Pancreas (tissue), 10 donors: ENCODE measurements at regions not wholly inside any gene's neighbourhood (a gene's known extent, or its start where the extent isn't known, plus 50 kb on each side); places are given as distances from the start of the nearest gene placed in this dataset.
"Not testable (repeated sequence)": the region's sequence is repeated elsewhere in the genome, so short reads cannot be mapped to it uniquely, and the experiment has no call there.

Experiments used
- ATAC-seq, 4 donors: fragments of 200-7000 bp; cut with Tn5 transposase; one replicate each; pipeline versions ENCODE4 v1.8.0 to v1.9.1; 2020; ENCODE audit warnings: mild to moderate bottlenecking in 4 of 4, moderate library complexity in 4 of 4
- DNase-seq, 6 donors: peaks; one replicate each; pipeline ENCODE4 v3.0.0-alpha.2; 2020
- FAIRE-seq: peaks from 2 replicates; lab custom pipeline; 2012; peaks lifted over from hg19 to GRCh38; lab: Jason Lieb, UNC
- H3K27ac ChIP-seq, 4 donors: fragments of 200-600 bp; sonication (generic); 1 replicate in 3 of 4; 2 replicates in 1 of 4; pipeline versions ENCODE4 v1.5.0 to v1.8.0; 2020
- H3K27me3 ChIP-seq, 4 donors: fragments of 200-600 bp; one replicate each; pipeline ENCODE4 v1.8.0; 2021
- H3K36me3 ChIP-seq, 3 donors: fragments of 200-600 bp; sonication (generic) in 1 of 3; one replicate each; pipeline versions ENCODE4 v1.5.0 to v1.8.0; 2020 to 2021
- H3K4me1 ChIP-seq, 3 donors: fragments of 200-600 bp; one replicate each; pipeline ENCODE4 v1.8.0; 2021
- H3K4me3 ChIP-seq, 4 donors: fragments of 200-600 bp; sonication (generic) in 2 of 4; one replicate each; pipeline versions ENCODE4 v1.5.0 to v1.8.0; 2020 to 2021
- H3K9me3 ChIP-seq, 4 donors: fragments of 200-600 bp; one replicate each; pipeline ENCODE4 v1.8.0; 2021
- WGBS, 2 donors: extraction: QIAGEN DNeasy Blood & Tissue Kit; methylation state at CpG; one replicate each; pipeline ENCODE4 v1.1.7; 2013; 5-methylcytosine and 5-hydroxymethylcytosine counted together
- intact Hi-C, 3 donors: fragments of 100-400 bp; cut with DNase I; formaldehyde crosslinking; loops; one replicate each; pipeline versions ENCODE4 v1.11.1 to v1.14.2; 2022
- TF ChIP-seq, protein P1 (sequence below), 4 donors: fragments of 200-600 bp; sonication (generic) in 3 of 4; IDR thresholded peaks; one replicate each; pipeline versions ENCODE4 v1.5.0 to v1.8.0; 2021; ENCODE audit warnings: antibody characterized with exemption in 4 of 4
- donor health status: healthy with polysubstance abuse.
- donor health status: DM: no; HTN: no; CAD: no; lungs with moderate emphysema.
- donor health status: DM: no; HTN: no; CAD: no.
- donor health status: control.
- donor health status: control.
- donor health status: Bipolar disorder and iron deficiency.
- donor health status: DM: yes; HTN: yes; CAD: no.
- donor health status: DM: no; HTN: no; CAD: no.
- donor health status: DM: no; HTN: no; CAD: no.
- donor health status: DM: yes; HTN: yes; CAD: no.

DNA sequence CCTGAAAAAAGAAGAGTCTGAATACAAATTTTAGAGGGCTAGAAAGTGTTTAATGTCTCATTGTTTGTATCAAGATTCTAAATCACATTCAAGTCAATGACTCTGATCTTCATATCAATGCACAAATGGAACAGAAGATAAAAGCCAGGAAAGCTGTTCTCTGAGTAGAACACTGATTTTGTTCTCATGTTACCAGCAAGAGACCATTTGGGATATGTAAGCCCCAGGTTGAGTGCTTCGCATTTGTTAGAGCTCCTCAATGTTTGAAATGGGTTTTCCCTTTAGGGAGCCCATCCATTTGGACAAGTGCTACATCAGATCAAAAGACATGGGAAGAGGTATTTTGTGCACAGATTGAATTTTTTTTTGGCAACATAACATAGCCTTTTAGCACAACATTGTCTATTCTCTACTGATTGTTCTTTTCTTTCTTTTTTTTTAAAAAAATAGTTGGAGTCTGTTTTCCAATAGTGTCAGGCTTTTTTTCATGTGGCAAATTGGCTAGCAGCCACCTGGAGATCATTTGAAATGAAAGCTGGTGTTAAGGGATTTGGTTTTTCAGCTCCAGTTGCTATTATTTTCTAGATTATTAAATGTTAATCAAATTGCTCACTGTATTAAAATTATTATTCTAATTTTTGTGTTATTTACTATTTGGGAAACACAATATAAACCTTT is 74.5 kb upstream of the ZPLD1 start:
- Histone ChIP-seq H3K4me3 (no peak overlapping the region), H3K27ac (no peak overlapping the region), H3K4me1 (no peaks in the 10 kb centered on the region), H3K9me3 (no peaks in the 10 kb centered on the region), H3K27me3 (no peaks in the 10 kb centered on the region), H3K36me3 (no peaks in the 10 kb centered on the region)
- whole genome bisulfite sequencing, 2 donors = 74 to 75% methylated on average over 1 of the region's 1 CpG
- DNase-seq (no peak), FAIRE-seq (no peak), ATAC-seq (no peak)
- TF ChIP-seq, protein P1, sequence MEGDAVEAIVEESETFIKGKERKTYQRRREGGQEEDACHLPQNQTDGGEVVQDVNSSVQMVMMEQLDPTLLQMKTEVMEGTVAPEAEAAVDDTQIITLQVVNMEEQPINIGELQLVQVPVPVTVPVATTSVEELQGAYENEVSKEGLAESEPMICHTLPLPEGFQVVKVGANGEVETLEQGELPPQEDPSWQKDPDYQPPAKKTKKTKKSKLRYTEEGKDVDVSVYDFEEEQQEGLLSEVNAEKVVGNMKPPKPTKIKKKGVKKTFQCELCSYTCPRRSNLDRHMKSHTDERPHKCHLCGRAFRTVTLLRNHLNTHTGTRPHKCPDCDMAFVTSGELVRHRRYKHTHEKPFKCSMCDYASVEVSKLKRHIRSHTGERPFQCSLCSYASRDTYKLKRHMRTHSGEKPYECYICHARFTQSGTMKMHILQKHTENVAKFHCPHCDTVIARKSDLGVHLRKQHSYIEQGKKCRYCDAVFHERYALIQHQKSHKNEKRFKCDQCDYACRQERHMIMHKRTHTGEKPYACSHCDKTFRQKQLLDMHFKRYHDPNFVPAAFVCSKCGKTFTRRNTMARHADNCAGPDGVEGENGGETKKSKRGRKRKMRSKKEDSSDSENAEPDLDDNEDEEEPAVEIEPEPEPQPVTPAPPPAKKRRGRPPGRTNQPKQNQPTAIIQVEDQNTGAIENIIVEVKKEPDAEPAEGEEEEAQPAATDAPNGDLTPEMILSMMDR (IDR thresholded peaks at IDR 0.05) = no peak
- intact Hi-C loops = no loop called here

DNA sequence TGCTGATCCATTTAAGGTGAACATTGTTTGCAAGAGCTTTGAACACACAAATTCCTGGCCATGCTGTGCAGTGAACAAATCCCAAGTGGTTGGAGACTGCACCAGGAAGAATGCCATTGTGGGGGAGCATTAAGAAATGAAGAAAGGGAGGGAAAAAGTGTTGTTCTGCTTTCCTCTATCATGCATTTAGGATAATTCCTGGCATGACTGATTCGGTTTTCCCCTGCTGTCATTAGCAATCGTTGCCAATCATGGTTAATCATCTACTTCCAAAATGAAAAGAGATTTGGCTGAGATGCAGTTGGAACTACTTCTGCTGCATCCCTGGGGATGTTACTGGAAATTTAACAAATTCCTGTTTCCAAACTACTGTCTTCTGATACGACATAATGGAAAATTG is 73.7 kb upstream of the ZPLD1 start:
- no peak for FAIRE-seq
- DNase-seq = no peak
- intact Hi-C loops = no loop called here

DNA sequence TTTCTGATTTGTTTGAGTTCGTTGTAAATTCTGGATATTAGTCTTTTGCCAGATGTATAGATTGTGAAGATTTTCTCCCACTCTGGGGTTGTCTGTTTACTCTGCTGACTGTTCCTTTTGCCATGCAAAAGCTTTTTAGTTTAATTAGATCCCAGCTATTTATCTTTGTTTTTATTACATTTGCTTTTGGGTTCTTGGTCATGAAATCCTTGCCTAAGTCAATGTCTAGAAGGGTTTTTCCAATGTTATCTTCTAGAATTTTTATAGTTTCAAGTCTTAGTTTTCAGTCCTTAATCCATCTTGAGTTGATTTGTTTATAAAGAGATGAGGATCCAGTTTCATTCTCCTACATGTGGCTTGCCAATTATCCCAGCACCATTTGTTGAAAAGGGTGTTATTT is 68.7 kb upstream of the ZPLD1 start:
- H3K27me3 ChIP-seq, H3K27ac ChIP-seq, ATAC-seq, DNase-seq, FAIRE-seq, H3K9me3 ChIP-seq, H3K4me1 ChIP-seq, H3K4me3 ChIP-seq, intact Hi-C loops, H3K36me3 ChIP-seq: not testable (repeated sequence)
- 64 to 69% methylated on average over 1 of the region's 1 CpG for WGBS, 2 donors

More for the DNA sequence above, 73.7 kb upstream of the ZPLD1 start:
- Histone ChIP-seq H3K36me3 (no peaks in the 10 kb centered on the region), H3K4me1 (no peaks in the 10 kb centered on the region), H3K27ac (no peak overlapping the region), H3K9me3 (no peaks in the 10 kb centered on the region), H3K27me3 (no peaks in the 10 kb centered on the region), H3K4me3 (no peak overlapping the region)
- TF ChIP-seq, protein P1 (IDR thresholded peaks at IDR 0.05) = no peak
- ATAC-seq = no peak
- 13% methylated on average over 3 of the region's 3 CpGs for WGBS, 2 donors

DNA sequence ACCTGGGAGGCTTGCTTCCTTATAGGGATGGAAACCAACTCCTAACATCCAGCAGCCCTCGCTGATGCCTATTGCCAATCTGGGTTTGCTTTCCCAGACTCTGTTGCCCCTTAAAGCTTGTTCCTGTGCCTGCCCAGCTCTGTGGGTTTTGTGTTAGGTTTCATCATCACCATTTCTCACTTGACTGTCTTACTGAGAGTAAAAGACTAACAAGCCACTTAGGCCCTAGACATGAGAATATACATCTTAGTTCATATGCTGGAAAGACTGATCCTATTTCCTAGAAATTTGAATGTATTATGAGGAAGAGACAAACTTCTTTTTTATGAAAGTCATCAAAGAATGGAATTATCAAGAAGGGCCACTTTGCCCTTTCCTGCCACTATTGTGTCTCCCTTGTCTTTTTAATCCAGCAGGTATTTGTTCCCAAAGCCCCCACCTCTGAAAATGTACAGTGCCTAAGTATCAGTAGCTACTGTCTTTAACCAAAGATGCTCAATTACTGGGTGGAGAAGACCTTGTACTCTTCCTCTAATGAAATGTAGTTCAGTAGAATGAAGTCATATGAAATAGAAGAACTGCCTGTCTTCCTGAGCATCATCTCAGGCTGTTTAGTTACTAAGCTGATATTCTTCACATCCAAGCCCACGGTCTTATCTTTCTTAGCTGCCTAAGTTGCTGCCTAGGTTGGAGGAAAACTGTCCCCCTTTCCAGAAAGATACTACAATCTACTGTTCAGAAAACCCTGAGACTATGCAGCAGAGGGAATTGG is 59.8 kb upstream of the ZPLD1 start:
- 69 to 76% methylated on average over 2 of the region's 2 CpGs for WGBS, 2 donors
- Histone ChIP-seq H3K36me3 (no peaks in the 10 kb centered on the region), H3K4me3 (no peak overlapping the region), H3K4me1 (no peaks in the 10 kb centered on the region), H3K27me3 (no peaks in the 10 kb centered on the region), H3K27ac (no peak overlapping the region), H3K9me3 (no peaks in the 10 kb centered on the region)
- ATAC-seq = no peak
- intact Hi-C loops = no loop called here
- TF ChIP-seq, protein P1 (IDR thresholded peaks at IDR 0.05) = no peak
- FAIRE-seq = no peak
- DNase-seq = no peak

DNA sequence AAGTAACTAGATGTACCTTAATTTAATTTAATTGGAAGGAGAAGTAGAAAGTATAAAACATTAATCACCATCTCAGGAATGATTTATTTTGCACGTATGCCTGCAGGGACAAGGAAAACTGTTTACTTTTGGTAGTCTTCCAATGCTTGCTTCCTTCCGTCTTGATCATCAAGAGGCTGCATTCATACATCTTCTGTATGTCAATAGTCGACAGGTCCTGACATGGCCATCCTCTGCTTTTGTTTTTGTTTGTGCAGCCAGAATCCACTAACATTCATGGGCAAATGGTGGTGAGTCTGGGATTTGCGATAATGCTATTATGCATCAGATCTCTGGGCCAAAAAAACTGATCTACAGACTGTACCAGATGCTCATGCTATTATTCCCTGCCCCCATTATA is 56.6 kb upstream of the ZPLD1 start:
- TF ChIP-seq, protein P1 (IDR thresholded peaks at IDR 0.05) = no peak
- intact Hi-C loops = no loop called here
- no peak for ATAC-seq
- no peak overlapping the region for H3K27ac ChIP-seq
- no peaks in the 10 kb centered on the region for H3K9me3 ChIP-seq
- no peaks in the 10 kb centered on the region for H3K4me1 ChIP-seq
- no peak for FAIRE-seq
- no peaks in the 10 kb centered on the region for H3K27me3 ChIP-seq
- H3K4me3 ChIP-seq = no peak overlapping the region
- no peaks in the 10 kb centered on the region for H3K36me3 ChIP-seq
- DNase-seq = no peak
- 67 to 78% methylated on average over 4 of the region's 4 CpGs for WGBS, 2 donors

DNA sequence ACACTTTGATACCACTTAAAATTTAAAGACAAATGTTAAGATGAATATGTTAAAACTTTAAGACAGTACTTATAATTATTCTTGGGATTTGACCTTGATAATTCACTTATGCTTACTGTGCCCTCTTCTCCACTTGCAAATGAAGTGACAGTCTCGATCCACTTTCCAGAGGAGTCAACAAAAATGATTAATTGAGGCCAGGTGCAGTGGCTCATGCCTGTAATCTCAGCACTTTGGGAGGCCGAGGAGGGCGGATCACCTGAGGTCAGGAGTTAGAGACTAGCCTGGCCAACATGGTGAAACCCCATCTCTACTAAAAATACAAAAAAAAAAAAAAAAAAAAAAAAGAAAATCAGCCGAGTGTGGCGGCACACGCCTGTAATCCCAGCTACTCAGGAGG is 52.6 kb upstream of the ZPLD1 start:
- H3K4me1 ChIP-seq, DNase-seq, H3K27me3 ChIP-seq, H3K36me3 ChIP-seq, H3K27ac ChIP-seq, H3K9me3 ChIP-seq, FAIRE-seq, ATAC-seq, intact Hi-C loops, H3K4me3 ChIP-seq: not testable (repeated sequence)
- 52 to 68% methylated on average over 6 of the region's 6 CpGs for WGBS, 2 donors
